H1 (cell line): ENCODE measurements at regions not wholly inside any gene's neighbourhood (a gene's known extent, or its start where the extent isn't known, plus 50 kb on each side); places are given as distances from the start of the nearest gene placed in this dataset.

Experiments
- CTCF ChIA-PET: fragments of 300-600 bp; sonication (Branson Sonifier 250); formaldehyde crosslinking; loops from one replicate; lab custom pipeline; 2021; ENCODE audit not compliant: partially characterized antibody; lab: Charles Lee
- POLR2A ChIA-PET: fragments of 300-600 bp; sonication (Branson Sonifier 250); formaldehyde crosslinking; loops from one replicate; lab custom pipeline; 2021; ENCODE audit warnings: inconsistent platforms; ENCODE audit not compliant: partially characterized antibody; lab: Charles Lee
- DNase-seq, 2 experiments: peaks; one replicate each; pipeline versions ENCODE4 v3.0.0 to v3.0.0-alpha.2; 2010 to 2022; ENCODE audit warnings: low spot score in 2 of 2, low read depth in 1 of 2, mixed read lengths in 1 of 2
- FAIRE-seq: peaks from 2 replicates; lab custom pipeline; 2011; peaks lifted over from hg19 to GRCh38; lab: Jason Lieb, UNC
- H2AFZ ChIP-seq: 2 replicates; pipeline ENCODE4 v1.8.1; 2012; ENCODE audit warnings: low read length, inconsistent platforms
- H2AK5ac ChIP-seq: 2 replicates; pipeline ENCODE4 v1.6.1; 2013; ENCODE audit warnings: low read depth, low read length
- H2BK120ac ChIP-seq: replicated peaks from 2 replicates; pipeline ENCODE3; 2013; ENCODE audit warnings: low read depth, low read length, inconsistent platforms
- H2BK12ac ChIP-seq: 2 replicates; pipeline ENCODE4 v1.6.1; 2013; ENCODE audit warnings: low read depth, low read length
- H2BK15ac ChIP-seq: 2 replicates; pipeline ENCODE4 v1.6.1; 2013; ENCODE audit warnings: low read length
- H2BK20ac ChIP-seq: 2 replicates; pipeline ENCODE4 v1.6.1; 2013; ENCODE audit warnings: low read length
- H2BK5ac ChIP-seq: 2 replicates; pipeline ENCODE4 v1.6.1; 2013; ENCODE audit warnings: low read depth, low read length
- H3K14ac ChIP-seq: 2 replicates; pipeline ENCODE4 v1.6.1; 2013; ENCODE audit warnings: inconsistent platforms; ENCODE audit not compliant: insufficient read length
- H3K18ac ChIP-seq: 2 replicates; pipeline ENCODE4 v1.6.1; 2013; ENCODE audit warnings: low read length; ENCODE audit errors: extremely low read depth
- H3K23ac ChIP-seq: 2 replicates; pipeline ENCODE4 v1.6.1; 2013; ENCODE audit warnings: inconsistent platforms; ENCODE audit not compliant: insufficient read length
- H3K23me2 ChIP-seq: 2 replicates; pipeline ENCODE4 v1.6.1; 2013; ENCODE audit warnings: low read depth, low read length
- H3K27ac ChIP-seq: 2 replicates; pipeline ENCODE4 v1.6.1; 2011; ENCODE audit warnings: low read depth, low read length, inconsistent platforms
- H3K27me3 ChIP-seq, 4 experiments: replicated peaks in 1 of 4; 1 replicate in 1 of 4; 2 replicates in 3 of 4; pipeline versions ENCODE4 v1.6.1 to v1.8.1; 2011 to 2013; ENCODE audit warnings: low read length in 3 of 4, mild to moderate bottlenecking in 3 of 4, inconsistent platforms in 2 of 4, mixed read lengths in 2 of 4, moderate library complexity in 1 of 4; ENCODE audit not compliant: control insufficient read depth in 3 of 4, insufficient read depth in 3 of 4; ENCODE audit errors: extremely low read depth in 1 of 4
- H3K36me3 ChIP-seq, 4 experiments: 2 replicates each; pipeline versions ENCODE4 v1.6.1 to v1.8.1; 2011 to 2013; ENCODE audit warnings: mild to moderate bottlenecking in 4 of 4, low read length in 3 of 4, moderate library complexity in 2 of 4, control low read depth in 1 of 4, inconsistent platforms in 1 of 4; ENCODE audit not compliant: insufficient read depth in 4 of 4, control insufficient read depth in 2 of 4
- H3K4ac ChIP-seq: replicated peaks from 2 replicates; pipeline ENCODE3; 2013; ENCODE audit warnings: low read length, low read depth, mixed read lengths, inconsistent platforms; ENCODE audit not compliant: insufficient read length
- H3K4me1 ChIP-seq, 4 experiments: replicated peaks in 1 of 4; 1 replicate in 1 of 4; 2 replicates in 3 of 4; pipeline versions ENCODE4 v1.6.1 to v1.8.1; 2011 to 2013; ENCODE audit warnings: low read length in 3 of 4, inconsistent platforms in 2 of 4, mixed read lengths in 1 of 4; ENCODE audit not compliant: insufficient read depth in 4 of 4, control insufficient read depth in 3 of 4
- H3K4me2 ChIP-seq, 2 experiments: 2 replicates each; pipeline versions ENCODE4 v1.6.1 to v1.8.1; 2011 to 2013; ENCODE audit warnings: low read depth in 2 of 2, low read length in 2 of 2, control low read depth in 1 of 2, inconsistent platforms in 1 of 2, mild to moderate bottlenecking in 1 of 2; ENCODE audit not compliant: insufficient read depth in 1 of 2
- H3K4me3 ChIP-seq, 4 experiments: fragments of 200-600, 300-600 bp in 1 of 4; sonication (generic), shearing (Covaris generic), sonication (Bioruptor Twin) in 1 of 4; 2 replicates each; pipeline versions ENCODE4 v1.5.1 to v1.8.1; 2011 to 2016; ENCODE audit warnings: low read length in 4 of 4, low read depth in 3 of 4, control low read depth in 2 of 4, inconsistent platforms in 2 of 4, mild to moderate bottlenecking in 2 of 4, mixed read lengths in 1 of 4, moderate library complexity in 1 of 4; ENCODE audit not compliant: insufficient read depth in 2 of 4; ENCODE audit errors: extremely low read depth in 1 of 4
- H3K56ac ChIP-seq: replicated peaks from 2 replicates; pipeline ENCODE3; 2013; ENCODE audit warnings: low read depth, mild to moderate bottlenecking, mixed read lengths, low read length, inconsistent platforms; ENCODE audit not compliant: insufficient read length
- H3K79me1 ChIP-seq: 2 replicates; pipeline ENCODE4 v1.6.1; 2013; ENCODE audit warnings: low read depth, low read length, control low read depth
- H3K79me2 ChIP-seq, 2 experiments: 2 replicates each; pipeline versions ENCODE4 v1.6.1 to v1.8.1; 2012 to 2013; ENCODE audit warnings: low read length in 2 of 2, mild to moderate bottlenecking in 2 of 2, inconsistent platforms in 1 of 2; ENCODE audit not compliant: insufficient read depth in 2 of 2, control insufficient read depth in 1 of 2
- H3K9ac ChIP-seq, 4 experiments: replicated peaks in 1 of 4; 1 replicate in 1 of 4; 2 replicates in 3 of 4; pipeline versions ENCODE4 v1.6.1 to v1.8.1; 2011 to 2013; ENCODE audit warnings: low read depth in 3 of 4, low read length in 3 of 4, control low read depth in 2 of 4, mild to moderate bottlenecking in 2 of 4, moderate library complexity in 2 of 4, inconsistent platforms in 1 of 4; ENCODE audit errors: extremely low read depth in 1 of 4
- H3K9me3 ChIP-seq, 2 experiments: 2 replicates each; pipeline versions ENCODE4 v1.6.1 to v1.8.1; 2012 to 2013; ENCODE audit warnings: mild to moderate bottlenecking in 2 of 2, moderate library complexity in 2 of 2, control low read depth in 1 of 2, inconsistent platforms in 1 of 2, low read depth in 1 of 2, low read length in 1 of 2, mixed read lengths in 1 of 2; ENCODE audit not compliant: insufficient read depth in 2 of 2
- H4K20me1 ChIP-seq, 2 experiments: replicated peaks in 1 of 2; 2 replicates each; pipeline versions ENCODE3 to v1.8.1; 2011 to 2013; ENCODE audit warnings: inconsistent platforms in 2 of 2, low read length in 2 of 2, mild to moderate bottlenecking in 1 of 2; ENCODE audit not compliant: insufficient read depth in 2 of 2, control insufficient read depth in 1 of 2
- H4K5ac ChIP-seq: 2 replicates; pipeline ENCODE4 v1.6.1; 2013; ENCODE audit warnings: low read length, low read depth, mixed read lengths, inconsistent platforms; ENCODE audit not compliant: insufficient read length
- H4K8ac ChIP-seq: 2 replicates; pipeline ENCODE4 v1.8.0; 2013; ENCODE audit warnings: mild to moderate bottlenecking, moderate library complexity, low read length, inconsistent platforms; ENCODE audit not compliant: insufficient read depth; ENCODE audit errors: extremely low read depth
- H4K91ac ChIP-seq: replicated peaks from 2 replicates; pipeline ENCODE3; 2013; ENCODE audit warnings: low read length, mixed read lengths, inconsistent platforms; ENCODE audit not compliant: insufficient read length
- ASH2L ChIP-seq: fragments of 200-600, 300-600 bp; sonication (generic); IDR thresholded peaks from one replicate; pipeline ENCODE4 v1.7.1; 2017; ENCODE audit warnings: low read length
- CEBPB ChIP-seq: IDR thresholded peaks from 2 replicates; pipeline ENCODE4 v1.6.1; 2012; ENCODE audit warnings: low read depth, low read length
- WGBS, 2 experiments: shearing (Covaris generic) in 1 of 2; methylation state at CpG; one replicate each; pipeline versions ENCODE4 v1.1.6 to v1.1.7; 2013 to 2015; ENCODE audit warnings: low lambda C conversion rate in 2 of 2, mixed read lengths in 2 of 2, inconsistent platforms in 1 of 2, low coverage in 1 of 2, missing lambda C conversion rate in 1 of 2; ENCODE audit not compliant: insufficient replicate concordance in 2 of 2, insufficient coverage in 1 of 2, insufficient read length in 1 of 2; ENCODE audit errors: extremely low coverage in 1 of 2, missing lambda C conversion rate in 1 of 2; 5-methylcytosine and 5-hydroxymethylcytosine counted together

DNA sequence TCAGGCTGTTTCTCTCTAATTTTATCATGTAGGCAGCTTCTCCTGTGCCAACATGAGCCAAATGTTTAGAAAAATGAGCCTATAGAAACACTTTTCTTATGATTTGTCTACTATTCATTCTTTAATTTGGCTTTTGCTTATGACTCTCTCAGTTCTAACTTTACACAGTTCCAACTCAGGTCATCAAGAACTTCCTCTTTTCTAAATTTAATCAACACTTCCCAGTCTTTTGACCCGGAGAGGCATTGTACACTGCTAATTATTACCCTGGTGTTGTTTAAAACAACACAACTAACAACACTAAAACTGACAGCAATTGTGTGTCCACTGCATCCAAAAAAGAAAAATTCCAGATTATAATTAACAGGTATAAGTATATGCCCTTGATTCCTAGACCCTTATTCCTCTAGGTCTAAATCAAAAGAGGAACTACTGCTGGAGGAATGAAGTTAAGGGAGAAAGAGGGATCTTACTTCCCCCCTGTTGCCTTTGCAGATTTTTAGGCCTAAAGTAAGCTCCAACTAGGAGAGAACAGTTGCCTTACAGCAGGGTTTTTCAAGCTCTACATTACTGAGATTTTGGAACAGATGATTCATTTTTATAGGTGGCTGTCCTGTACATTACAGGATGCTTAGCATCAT lies 332.2 kb upstream of the GOLIM4 start:
- H3K4me3 ChIP-seq, result no peak overlapping the region
- H3K4me2 ChIP-seq, result no peak overlapping the region
- H3K9ac ChIP-seq, result no peak overlapping the region
- H3K36me3 ChIP-seq, result no peaks in the 10 kb centered on the region
- no peaks in the 10 kb centered on the region for H3K79me2 ChIP-seq
- no peak overlapping the region for H3K18ac ChIP-seq
- no peak overlapping the region for H4K5ac ChIP-seq
- H2AK5ac ChIP-seq, result no peak overlapping the region
- no peak overlapping the region for H2AFZ ChIP-seq
- no peak overlapping the region for H3K4ac ChIP-seq
- WGBS, 2 experiments, result 88% methylated on average over 1 of the region's 1 CpG; no CpG with 5 or more reads in 1 of the 2 experiments
- H3K56ac ChIP-seq, result no peak overlapping the region
- no peaks in the 10 kb centered on the region for H3K4me1 ChIP-seq
- H4K91ac ChIP-seq, result no peak overlapping the region
- no peak for TF ChIP-seq CEBPB
- TF ChIP-seq ASH2L, result no peak
- no peak overlapping the region for H2BK15ac ChIP-seq
- H3K23ac ChIP-seq, result no peak overlapping the region
- no peaks in the 10 kb centered on the region for H3K27me3 ChIP-seq
- no peak overlapping the region for H2BK120ac ChIP-seq
- no peaks in the 10 kb centered on the region for H4K20me1 ChIP-seq
- DNase-seq (no peak), FAIRE-seq (no peak)
- no peak overlapping the region for H2BK12ac ChIP-seq
- no peaks in the 10 kb centered on the region for H3K79me1 ChIP-seq
- no peak overlapping the region for H4K8ac ChIP-seq
- POLR2A ChIA-PET, result no interaction called here
- no peak overlapping the region for H2BK20ac ChIP-seq
- no peaks in the 10 kb centered on the region for H3K9me3 ChIP-seq
- H3K14ac ChIP-seq, result no peak overlapping the region
- no peak overlapping the region; the same call in 1 of the 2 replicates for H3K27ac ChIP-seq
- H2BK5ac ChIP-seq, result no peak overlapping the region
- H3K23me2 ChIP-seq, result no peaks in the 10 kb centered on the region
- CTCF ChIA-PET, result interaction anchor here (1.1 kb wide), 1 partner anchor 271 kb away, joined by 3 read pairs; no protein-coding TSS in a partner anchor
